ENCODE measurements at regions not wholly inside any gene's neighbourhood (a gene's known extent, or its start where the extent isn't known, plus 50 kb on each side); places are given as distances from the start of the nearest gene placed in this dataset.

DNA sequence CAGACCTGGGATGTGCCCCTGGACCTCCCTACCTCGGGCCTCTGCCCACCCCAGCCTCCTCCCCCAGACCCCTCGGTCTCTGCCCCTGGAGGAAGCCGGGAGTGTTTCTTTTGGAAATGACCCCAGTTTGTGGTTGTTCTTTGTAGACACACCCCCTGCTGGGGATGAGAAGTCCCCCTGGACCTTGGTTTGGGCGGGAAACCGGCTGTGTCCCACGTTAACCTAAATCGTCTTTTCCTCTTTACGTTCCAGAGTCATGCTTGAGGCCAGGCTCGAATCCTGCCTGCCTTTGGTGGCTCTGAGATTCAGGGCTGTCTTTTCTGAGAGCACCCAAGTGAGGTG, 116.6 kb downstream of the METRNL start:
- no peak for TF ChIP-seq POLR2A (IDR thresholded peaks at IDR 0.05)
- TF ChIP-seq, protein P1, sequence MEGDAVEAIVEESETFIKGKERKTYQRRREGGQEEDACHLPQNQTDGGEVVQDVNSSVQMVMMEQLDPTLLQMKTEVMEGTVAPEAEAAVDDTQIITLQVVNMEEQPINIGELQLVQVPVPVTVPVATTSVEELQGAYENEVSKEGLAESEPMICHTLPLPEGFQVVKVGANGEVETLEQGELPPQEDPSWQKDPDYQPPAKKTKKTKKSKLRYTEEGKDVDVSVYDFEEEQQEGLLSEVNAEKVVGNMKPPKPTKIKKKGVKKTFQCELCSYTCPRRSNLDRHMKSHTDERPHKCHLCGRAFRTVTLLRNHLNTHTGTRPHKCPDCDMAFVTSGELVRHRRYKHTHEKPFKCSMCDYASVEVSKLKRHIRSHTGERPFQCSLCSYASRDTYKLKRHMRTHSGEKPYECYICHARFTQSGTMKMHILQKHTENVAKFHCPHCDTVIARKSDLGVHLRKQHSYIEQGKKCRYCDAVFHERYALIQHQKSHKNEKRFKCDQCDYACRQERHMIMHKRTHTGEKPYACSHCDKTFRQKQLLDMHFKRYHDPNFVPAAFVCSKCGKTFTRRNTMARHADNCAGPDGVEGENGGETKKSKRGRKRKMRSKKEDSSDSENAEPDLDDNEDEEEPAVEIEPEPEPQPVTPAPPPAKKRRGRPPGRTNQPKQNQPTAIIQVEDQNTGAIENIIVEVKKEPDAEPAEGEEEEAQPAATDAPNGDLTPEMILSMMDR (IDR thresholded peaks at IDR 0.05) = no peak
